GM12891 (cell line): ENCODE measurements at regions not wholly inside any gene's neighbourhood (a gene's known extent, or its start where the extent isn't known, plus 50 kb on each side); places are given as distances from the start of the nearest gene placed in this dataset.

ENCODE experiments used
- POLR2A ChIP-seq: IDR thresholded peaks from 2 replicates; pipeline ENCODE4 v1.6.1; 2011; ENCODE audit warnings: low read depth, low read length, control low read depth
- POLR2AphosphoS5 ChIP-seq: IDR thresholded peaks from 2 replicates; pipeline ENCODE4 v1.6.1; 2011; ENCODE audit warnings: low read depth, low read length, control low read depth
- POU2F2 ChIP-seq: IDR thresholded peaks from 2 replicates; pipeline ENCODE4 v1.6.1; 2011; ENCODE audit warnings: low read depth, mild to moderate bottlenecking, control low read depth, low read length, moderate library complexity
- SPI1 ChIP-seq: IDR thresholded peaks from 2 replicates; pipeline ENCODE4 v1.6.1; 2011; ENCODE audit warnings: low read depth, low read length, control low read depth
- TAF1 ChIP-seq: IDR thresholded peaks from 2 replicates; pipeline ENCODE4 v1.6.1; 2011; ENCODE audit warnings: low read depth, low read length, control low read depth

DNA sequence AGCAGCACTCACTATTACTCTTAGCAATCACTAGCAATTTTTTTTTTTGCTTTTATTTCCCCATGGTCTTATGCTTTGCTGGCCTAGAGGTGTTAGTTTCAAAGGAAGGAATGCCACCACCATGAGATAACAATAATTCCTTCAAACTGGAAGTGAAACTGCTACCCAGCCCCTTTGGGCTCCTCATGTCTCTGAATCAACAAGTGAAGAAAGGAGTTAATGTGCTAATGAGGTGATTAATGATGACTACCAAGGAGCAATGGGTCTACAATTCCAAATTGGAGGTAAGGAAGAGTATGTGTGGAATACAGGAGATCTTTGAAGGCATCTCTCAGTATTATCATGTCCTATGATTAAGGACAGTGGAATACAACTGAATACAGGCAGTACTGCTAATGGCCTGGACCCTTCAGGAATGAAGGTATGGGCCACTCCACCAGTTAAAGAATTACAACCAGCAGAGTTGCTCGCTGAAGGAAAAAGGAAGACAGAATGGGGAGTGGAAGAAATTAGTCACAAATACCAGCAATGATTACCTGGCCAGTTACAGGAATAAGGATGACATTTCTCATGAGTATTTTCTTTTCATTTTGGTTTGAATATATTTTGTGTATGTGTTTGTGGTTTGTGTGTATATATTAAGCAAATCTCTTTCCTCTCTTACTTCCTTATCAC lies 652.9 kb downstream of the ADGRL2 start:
- TF ChIP-seq POLR2AphosphoS5 (no peak), POLR2A (no peak), POU2F2 (no peak), TAF1 (no peak), SPI1 (no peak)
